GM23338 (cell line): ENCODE measurements at regions not wholly inside any gene's neighbourhood (a gene's known extent, or its start where the extent isn't known, plus 50 kb on each side); places are given as distances from the start of the nearest gene placed in this dataset.

Experiments
- ATAC-seq: fragments of 200-7000 bp; cut with Tn5 transposase; 3 replicates; pipeline ENCODE4 v1.9.1; 2020
- DNase-seq: peaks from one replicate; pipeline ENCODE4 v3.0.0-alpha.2; 2015; ENCODE audit warnings: low spot score
- H2AFZ ChIP-seq: fragments of 200-600 bp; sonication (generic); 2 replicates; pipeline ENCODE4 v1.8.0; 2016; ENCODE audit warnings: antibody characterized with exemption, mild to moderate bottlenecking, moderate library complexity
- H3F3A ChIP-seq: fragments of 200-600 bp; sonication (generic); replicated peaks from 2 replicates; pipeline ENCODE4 v1.8.0; 2017; ENCODE audit warnings: antibody characterized with exemption, mixed run types, low read depth
- H3K27ac ChIP-seq: fragments of 200-600 bp; sonication (generic); 2 replicates; pipeline ENCODE4 v1.6.1; 2016; ENCODE audit warnings: low read depth
- H3K27me3 ChIP-seq: fragments of 200-600 bp; sonication (generic); 2 replicates; pipeline ENCODE4 v1.8.0; 2016; ENCODE audit warnings: mild to moderate bottlenecking, mixed run types, moderate library complexity; ENCODE audit not compliant: insufficient read depth
- H3K36me3 ChIP-seq: fragments of 200-600 bp; sonication (generic); 2 replicates; pipeline ENCODE4 v1.8.0; 2016; ENCODE audit warnings: mild to moderate bottlenecking; ENCODE audit not compliant: insufficient read depth
- H3K4me1 ChIP-seq: fragments of 200-600 bp; sonication (generic); 2 replicates; pipeline ENCODE4 v1.8.0; 2016; ENCODE audit warnings: mild to moderate bottlenecking, moderate library complexity; ENCODE audit not compliant: insufficient read depth
- H3K4me2 ChIP-seq: fragments of 200-600 bp; sonication (generic); 2 replicates; pipeline ENCODE4 v1.7.1; 2017; ENCODE audit warnings: mixed run types
- H3K4me3 ChIP-seq: fragments of 200-600 bp; sonication (generic); 2 replicates; pipeline ENCODE4 v1.6.1; 2016; ENCODE audit warnings: mixed run types
- H3K79me2 ChIP-seq: fragments of 200-600 bp; sonication (generic); replicated peaks from 2 replicates; pipeline ENCODE4 v1.8.0; 2017; ENCODE audit warnings: mild to moderate bottlenecking; ENCODE audit not compliant: insufficient read depth
- H3K9me2 ChIP-seq: fragments of 200-600 bp; sonication (generic); 2 replicates; pipeline ENCODE4 v1.8.0; 2017; ENCODE audit not compliant: insufficient read depth
- H4K20me1 ChIP-seq: fragments of 200-600 bp; sonication (generic); replicated peaks from 2 replicates; pipeline ENCODE4 v1.8.0; 2017; ENCODE audit warnings: mild to moderate bottlenecking; ENCODE audit not compliant: insufficient read depth
- H3K27ac Mint-ChIP-seq: 2 replicates; pipeline ENCODE4 v1.8.0; 2020; ENCODE audit warnings: inconsistent platforms, mild to moderate bottlenecking, moderate library complexity, mixed read lengths
- H3K27me3 Mint-ChIP-seq: 3 replicates; pipeline ENCODE4 v1.8.0; 2022; ENCODE audit warnings: low read depth, mild to moderate bottlenecking, moderate library complexity, mixed read lengths, inconsistent platforms; ENCODE audit not compliant: insufficient read depth, poor library complexity
- H3K36me3 Mint-ChIP-seq: 3 replicates; pipeline ENCODE4 v1.8.0; 2021; ENCODE audit warnings: low read depth, mild to moderate bottlenecking, inconsistent platforms, moderate library complexity, mixed read lengths
- H3K4me1 Mint-ChIP-seq: 3 replicates; pipeline ENCODE4 v1.8.0; 2020; ENCODE audit warnings: mild to moderate bottlenecking, inconsistent platforms, mixed read lengths
- H3K4me3 Mint-ChIP-seq: 3 replicates; pipeline ENCODE4 v1.8.0; 2021; ENCODE audit warnings: moderate library complexity, mild to moderate bottlenecking, inconsistent platforms, mixed read lengths
- H3K9me3 Mint-ChIP-seq: 3 replicates; pipeline ENCODE4 v1.8.0; 2020; ENCODE audit warnings: moderate library complexity, mild to moderate bottlenecking, inconsistent platforms, mixed read lengths
- CREB1 ChIP-seq: fragments of 250-450 bp; sonication (Bioruptor Pico); IDR thresholded peaks from 2 replicates; pipeline ENCODE4 v1.5.0; 2020; ENCODE audit warnings: low read depth, mild to moderate bottlenecking, moderate library complexity
- EZH2phosphoT487 ChIP-seq: fragments of 200-600 bp; sonication (generic); IDR thresholded peaks from one replicate; pipeline ENCODE4 v1.8.1; 2018; ENCODE audit warnings: antibody characterized with exemption; ENCODE audit not compliant: unreplicated experiment
- JUNB ChIP-seq: IDR thresholded peaks from one replicate; pipeline ENCODE4 v1.6.1; 2016; ENCODE audit warnings: antibody characterized with exemption; ENCODE audit not compliant: unreplicated experiment
- NANOG ChIP-seq: IDR thresholded peaks from 2 replicates; pipeline ENCODE4 v1.6.1; 2016; ENCODE audit warnings: antibody characterized with exemption, borderline replicate concordance
- POLR2AphosphoS5 ChIP-seq: IDR thresholded peaks from 2 replicates; pipeline ENCODE4 v1.6.1; 2016; ENCODE audit warnings: antibody characterized with exemption, low read depth
- STAT1 ChIP-seq: IDR thresholded peaks from one replicate; pipeline ENCODE4 v1.6.1; 2016; ENCODE audit warnings: antibody characterized with exemption; ENCODE audit not compliant: unreplicated experiment
- ZNF114 ChIP-seq: fragments of 250-450 bp; sonication (Bioruptor Pico); IDR thresholded peaks from 2 replicates; pipeline ENCODE4 v1.5.0; 2020; ENCODE audit warnings: mild to moderate bottlenecking, moderate library complexity
- ZNF331 ChIP-seq: fragments of 250-450 bp; sonication (Bioruptor Pico); IDR thresholded peaks from 2 replicates; pipeline ENCODE4 v1.5.0; 2020; ENCODE audit warnings: low read depth, mild to moderate bottlenecking, moderate library complexity
- TF ChIP-seq, protein P1 (sequence below), 2 experiments: fragments of 200-600 bp in 1 of 2; sonication (generic) in 1 of 2; conservative IDR thresholded peaks; 2 replicates each; pipeline versions ENCODE4 v1.5.1 to v1.6.1; 2016 to 2017; ENCODE audit warnings: antibody characterized with exemption in 2 of 2, low read depth in 2 of 2, mild to moderate bottlenecking in 2 of 2, moderate library complexity in 1 of 2
- TF ChIP-seq, protein P2 (sequence below): IDR thresholded peaks from one replicate; pipeline ENCODE4 v1.6.1; 2018; ENCODE audit warnings: antibody characterized with exemption; ENCODE audit not compliant: unreplicated experiment
- TF ChIP-seq, protein P3 (sequence below): IDR thresholded peaks from 2 replicates; pipeline ENCODE4 v1.6.1; 2016; ENCODE audit warnings: antibody characterized with exemption

DNA sequence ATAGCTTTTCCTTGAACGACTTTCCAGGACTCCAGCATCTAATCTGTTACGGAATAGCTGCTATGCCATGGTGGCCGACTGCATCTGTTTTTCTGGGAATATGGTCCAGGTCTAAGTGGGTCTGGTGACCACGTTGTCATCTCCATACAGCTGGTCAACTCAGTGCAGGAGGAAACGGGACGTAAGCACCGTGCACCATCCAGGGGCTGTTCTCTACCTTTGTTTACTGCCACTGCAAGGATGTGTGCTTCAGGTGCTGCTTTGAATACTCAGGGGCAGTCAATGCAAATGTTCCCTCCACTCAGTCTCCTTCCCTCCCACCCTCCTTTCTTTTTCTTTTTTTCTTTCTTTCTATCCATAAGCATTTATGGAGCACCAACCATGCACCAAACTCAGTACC, 648.2 kb downstream of the VRK1 start:
- Histone ChIP-seq H3K79me2 (no peaks in the 10 kb centered on the region), H3K36me3 (no peaks in the 10 kb centered on the region), H3F3A (no peaks in the 10 kb centered on the region), H3K9me2 (peaks cover 5% of the 10 kb centered on the region), H3K4me2 (no peak overlapping the region), H3K27me3 (no peaks in the 10 kb centered on the region), H3K27ac (no peak overlapping the region), H4K20me1 (no peaks in the 10 kb centered on the region), H2AFZ (peak overlapping the region; percentile 23; the same call in 1 of the 2 replicates), H3K4me1 (peaks cover 4% of the 10 kb centered on the region; the same call in 1 of the 2 replicates), H3K4me3 (no peak overlapping the region)
- Mint-ChIP-seq H3K4me3 (no peak overlapping the region), H3K27me3 (peaks cover 2% of the 10 kb centered on the region), H3K36me3 (no peaks in the 10 kb centered on the region), H3K4me1 (peaks cover 4% of the 10 kb centered on the region), H3K9me3 (no peaks in the 10 kb centered on the region), H3K27ac (no peak overlapping the region)
- DNase-seq (no peak), ATAC-seq (no peak)
- TF ChIP-seq, protein P1, sequence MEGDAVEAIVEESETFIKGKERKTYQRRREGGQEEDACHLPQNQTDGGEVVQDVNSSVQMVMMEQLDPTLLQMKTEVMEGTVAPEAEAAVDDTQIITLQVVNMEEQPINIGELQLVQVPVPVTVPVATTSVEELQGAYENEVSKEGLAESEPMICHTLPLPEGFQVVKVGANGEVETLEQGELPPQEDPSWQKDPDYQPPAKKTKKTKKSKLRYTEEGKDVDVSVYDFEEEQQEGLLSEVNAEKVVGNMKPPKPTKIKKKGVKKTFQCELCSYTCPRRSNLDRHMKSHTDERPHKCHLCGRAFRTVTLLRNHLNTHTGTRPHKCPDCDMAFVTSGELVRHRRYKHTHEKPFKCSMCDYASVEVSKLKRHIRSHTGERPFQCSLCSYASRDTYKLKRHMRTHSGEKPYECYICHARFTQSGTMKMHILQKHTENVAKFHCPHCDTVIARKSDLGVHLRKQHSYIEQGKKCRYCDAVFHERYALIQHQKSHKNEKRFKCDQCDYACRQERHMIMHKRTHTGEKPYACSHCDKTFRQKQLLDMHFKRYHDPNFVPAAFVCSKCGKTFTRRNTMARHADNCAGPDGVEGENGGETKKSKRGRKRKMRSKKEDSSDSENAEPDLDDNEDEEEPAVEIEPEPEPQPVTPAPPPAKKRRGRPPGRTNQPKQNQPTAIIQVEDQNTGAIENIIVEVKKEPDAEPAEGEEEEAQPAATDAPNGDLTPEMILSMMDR (conservative IDR thresholded peaks at IDR 0.05; ENCODE audit: low read depth in 2 of 2): no peak
- TF ChIP-seq JUNB (no peak), POLR2AphosphoS5 (no peak), CREB1 (CRISPR knock-in tag) (no peak), STAT1 (no peak), ZNF114 (CRISPR knock-in tag) (no peak), EZH2phosphoT487 (no peak), NANOG (no peak), ZNF331 (CRISPR knock-in tag) (no peak)
- TF ChIP-seq, protein P2, sequence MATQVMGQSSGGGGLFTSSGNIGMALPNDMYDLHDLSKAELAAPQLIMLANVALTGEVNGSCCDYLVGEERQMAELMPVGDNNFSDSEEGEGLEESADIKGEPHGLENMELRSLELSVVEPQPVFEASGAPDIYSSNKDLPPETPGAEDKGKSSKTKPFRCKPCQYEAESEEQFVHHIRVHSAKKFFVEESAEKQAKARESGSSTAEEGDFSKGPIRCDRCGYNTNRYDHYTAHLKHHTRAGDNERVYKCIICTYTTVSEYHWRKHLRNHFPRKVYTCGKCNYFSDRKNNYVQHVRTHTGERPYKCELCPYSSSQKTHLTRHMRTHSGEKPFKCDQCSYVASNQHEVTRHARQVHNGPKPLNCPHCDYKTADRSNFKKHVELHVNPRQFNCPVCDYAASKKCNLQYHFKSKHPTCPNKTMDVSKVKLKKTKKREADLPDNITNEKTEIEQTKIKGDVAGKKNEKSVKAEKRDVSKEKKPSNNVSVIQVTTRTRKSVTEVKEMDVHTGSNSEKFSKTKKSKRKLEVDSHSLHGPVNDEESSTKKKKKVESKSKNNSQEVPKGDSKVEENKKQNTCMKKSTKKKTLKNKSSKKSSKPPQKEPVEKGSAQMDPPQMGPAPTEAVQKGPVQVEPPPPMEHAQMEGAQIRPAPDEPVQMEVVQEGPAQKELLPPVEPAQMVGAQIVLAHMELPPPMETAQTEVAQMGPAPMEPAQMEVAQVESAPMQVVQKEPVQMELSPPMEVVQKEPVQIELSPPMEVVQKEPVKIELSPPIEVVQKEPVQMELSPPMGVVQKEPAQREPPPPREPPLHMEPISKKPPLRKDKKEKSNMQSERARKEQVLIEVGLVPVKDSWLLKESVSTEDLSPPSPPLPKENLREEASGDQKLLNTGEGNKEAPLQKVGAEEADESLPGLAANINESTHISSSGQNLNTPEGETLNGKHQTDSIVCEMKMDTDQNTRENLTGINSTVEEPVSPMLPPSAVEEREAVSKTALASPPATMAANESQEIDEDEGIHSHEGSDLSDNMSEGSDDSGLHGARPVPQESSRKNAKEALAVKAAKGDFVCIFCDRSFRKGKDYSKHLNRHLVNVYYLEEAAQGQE: no peak
- TF ChIP-seq, protein P3, sequence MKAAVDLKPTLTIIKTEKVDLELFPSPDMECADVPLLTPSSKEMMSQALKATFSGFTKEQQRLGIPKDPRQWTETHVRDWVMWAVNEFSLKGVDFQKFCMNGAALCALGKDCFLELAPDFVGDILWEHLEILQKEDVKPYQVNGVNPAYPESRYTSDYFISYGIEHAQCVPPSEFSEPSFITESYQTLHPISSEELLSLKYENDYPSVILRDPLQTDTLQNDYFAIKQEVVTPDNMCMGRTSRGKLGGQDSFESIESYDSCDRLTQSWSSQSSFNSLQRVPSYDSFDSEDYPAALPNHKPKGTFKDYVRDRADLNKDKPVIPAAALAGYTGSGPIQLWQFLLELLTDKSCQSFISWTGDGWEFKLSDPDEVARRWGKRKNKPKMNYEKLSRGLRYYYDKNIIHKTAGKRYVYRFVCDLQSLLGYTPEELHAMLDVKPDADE: no peak
